ENCODE measurements at regions not wholly inside any gene's neighbourhood (a gene's known extent, or its start where the extent isn't known, plus 50 kb on each side); places are given as distances from the start of the nearest gene placed in this dataset.
A peak's percentile ranks its signal among the peaks of the same experiment; 100 is the strongest.

GRCh38 chr4:127151941-127152340, 480.8 kb upstream of the INTU start:
- in situ Hi-C loops (cut with HindIII; ENCODE audit: low pct_unique_long_range_greater_than_20kb, low sequenced_read_pairs): no loop called here
- DNase-seq (ENCODE audit: low read depth): no peak

- in situ Hi-C loops (cut with HindIII; ENCODE audit: low pct_unique_long_range_greater_than_20kb, low sequenced_read_pairs): no loop called here
- no peak for DNase-seq (ENCODE audit: low read depth)
These were observed 477.6 kb upstream of the INTU start for GRCh38 chr4:127155116-127155515.

GRCh38 chr4:127155555-127155954, 477.2 kb upstream of the INTU start:
- in situ Hi-C loops (cut with HindIII; ENCODE audit: low pct_unique_long_range_greater_than_20kb, low sequenced_read_pairs): no loop called here
- no peak for DNase-seq (ENCODE audit: low read depth)

GRCh38 chr4:127162741-127163140, 470.0 kb upstream of the INTU start:
- in situ Hi-C loops (cut with HindIII; ENCODE audit: low pct_unique_long_range_greater_than_20kb, low sequenced_read_pairs): no loop called here
- no peak for DNase-seq (ENCODE audit: low read depth)

- no peak for DNase-seq (ENCODE audit: low read depth)
- in situ Hi-C loops (cut with HindIII; ENCODE audit: low pct_unique_long_range_greater_than_20kb, low sequenced_read_pairs): no loop called here
These were observed 466.8 kb upstream of the INTU start for GRCh38 chr4:127165971-127166370.

GRCh38 chr4:127174201-127174600, 458.6 kb upstream of the INTU start:
- in situ Hi-C loops (cut with HindIII; ENCODE audit: low pct_unique_long_range_greater_than_20kb, low sequenced_read_pairs): no loop called here
- DNase-seq (ENCODE audit: low read depth): no peak

GRCh38 chr4:127174616-127175015, 458.1 kb upstream of the INTU start:
- DNase-seq (ENCODE audit: low read depth): no peak
- in situ Hi-C loops (cut with HindIII; ENCODE audit: low pct_unique_long_range_greater_than_20kb, low sequenced_read_pairs): no loop called here

GRCh38 chr4:127179256-127180087, 453.3 kb upstream of the INTU start:
- in situ Hi-C loops (cut with HindIII; ENCODE audit: low pct_unique_long_range_greater_than_20kb, low sequenced_read_pairs): no loop called here
- DNase-seq (ENCODE audit: low read depth): no peak

GRCh38 chr4:127181001-127181400, 451.8 kb upstream of the INTU start:
- DNase-seq (ENCODE audit: low read depth): no peak
- in situ Hi-C loops (cut with HindIII; ENCODE audit: low pct_unique_long_range_greater_than_20kb, low sequenced_read_pairs): no loop called here

GRCh38 chr4:127182687-127183086, 450.1 kb upstream of the INTU start:
- in situ Hi-C loops (cut with HindIII; ENCODE audit: low pct_unique_long_range_greater_than_20kb, low sequenced_read_pairs): no loop called here
- no peak for DNase-seq (ENCODE audit: low read depth)

- DNase-seq (ENCODE audit: low read depth): no peak
- in situ Hi-C loops (cut with HindIII; ENCODE audit: low pct_unique_long_range_greater_than_20kb, low sequenced_read_pairs): no loop called here
These were observed 443.9 kb upstream of the INTU start for GRCh38 chr4:127188847-127189246.

- DNase-seq (ENCODE audit: low read depth): no peak
- in situ Hi-C loops (cut with HindIII; ENCODE audit: low pct_unique_long_range_greater_than_20kb, low sequenced_read_pairs): no loop called here
These were observed 438.5 kb upstream of the INTU start for GRCh38 chr4:127194281-127194680.

GRCh38 chr4:127196655-127197352, 436.0 kb upstream of the INTU start:
- in situ Hi-C loops (cut with HindIII; ENCODE audit: low pct_unique_long_range_greater_than_20kb, low sequenced_read_pairs): no loop called here
- no peak for DNase-seq (ENCODE audit: low read depth)

- in situ Hi-C loops (cut with HindIII; ENCODE audit: low pct_unique_long_range_greater_than_20kb, low sequenced_read_pairs): no loop called here
- peak; percentile 1 for DNase-seq (ENCODE audit: low read depth)
These were observed 429.1 kb upstream of the INTU start for GRCh38 chr4:127203562-127204200.

- in situ Hi-C loops (cut with HindIII; ENCODE audit: low pct_unique_long_range_greater_than_20kb, low sequenced_read_pairs): no loop called here
- no peak for DNase-seq (ENCODE audit: low read depth)
These were observed 428.4 kb upstream of the INTU start for GRCh38 chr4:127204322-127204721.

GRCh38 chr4:127209580-127210095, 423.1 kb upstream of the INTU start:
- in situ Hi-C loops (cut with HindIII; ENCODE audit: low pct_unique_long_range_greater_than_20kb, low sequenced_read_pairs): no loop called here
- no peak for DNase-seq (ENCODE audit: low read depth)

GRCh38 chr4:127210893-127211649, 421.7 kb upstream of the INTU start:
- in situ Hi-C loops (cut with HindIII; ENCODE audit: low pct_unique_long_range_greater_than_20kb, low sequenced_read_pairs): no loop called here
- no peak for DNase-seq (ENCODE audit: low read depth)

Data from Caki2 (cell line).